ENCODE measurements at regions not wholly inside any gene's neighbourhood (a gene's known extent, or its start where the extent isn't known, plus 50 kb on each side); places are given as distances from the start of the nearest gene placed in this dataset.
A peak's percentile ranks its signal among the peaks of the same experiment; 100 is the strongest.

GRCh38 chr2:183925281-183925680, 673.0 kb upstream of the ZNF804A start:
- H3K18ac ChIP-seq (ENCODE audit: low read length) = no peak overlapping the region
- no peak overlapping the region for H2BK5ac ChIP-seq (ENCODE audit: low read length)
- H3K27me3 ChIP-seq (ENCODE audit: insufficient read depth, low read length, poor library complexity) = no peaks in the 10 kb centered on the region
- H2AK5ac ChIP-seq (ENCODE audit: low read length) = no peak overlapping the region
- no peaks in the 10 kb centered on the region for H3K36me3 ChIP-seq (ENCODE audit: control insufficient read depth, insufficient read depth, low read length)
- H4K5ac ChIP-seq (ENCODE audit: low read length) = no peak overlapping the region
- H3K4me2 ChIP-seq (ENCODE audit: low read length) = no peak overlapping the region
- no peaks in the 10 kb centered on the region for H3K79me1 ChIP-seq (ENCODE audit: low read length)
- H2BK120ac ChIP-seq (ENCODE audit: low read depth, low read length) = no peak overlapping the region
- H3K23ac ChIP-seq (ENCODE audit: low read length) = no peak overlapping the region
- no peak overlapping the region for H3K4ac ChIP-seq (ENCODE audit: low read depth, low read length)
- H2BK15ac ChIP-seq (replicated peaks; ENCODE audit: low read depth) = no peak overlapping the region
- no peaks in the 10 kb centered on the region for H3K4me1 ChIP-seq (ENCODE audit: control insufficient read depth, low read depth, low read length)
- no peak overlapping the region for H4K8ac ChIP-seq (ENCODE audit: low read depth, low read length)
- no CpG with 5 or more reads among the region's 1 CpG for WGBS (ENCODE audit: extremely low coverage, insufficient coverage, low lambda C conversion rate)
- H3K56ac ChIP-seq (ENCODE audit: low read length) = no peak overlapping the region
- no peak overlapping the region for H3K27ac ChIP-seq (ENCODE audit: low read depth, low read length)
- H3K9ac ChIP-seq (ENCODE audit: low read length) = no peak overlapping the region
- H3K4me3 ChIP-seq (ENCODE audit: low read length) = no peak overlapping the region
- H3K79me2 ChIP-seq (ENCODE audit: control insufficient read depth, insufficient read depth, low read length) = no peaks in the 10 kb centered on the region
- no peak for DNase-seq

GRCh38 chr2:183926433-183926832, 671.9 kb upstream of the ZNF804A start:
- Histone ChIP-seq H3K27me3 (ENCODE audit: insufficient read depth, low read length, poor library complexity) (no peaks in the 10 kb centered on the region), H3K18ac (ENCODE audit: low read length) (no peak overlapping the region)

GRCh38 chr2:183927406-183928325, 670.7 kb upstream of the ZNF804A start:
- DNase-seq = peak; percentile 13
- no peak overlapping the region for H2BK15ac ChIP-seq (replicated peaks; ENCODE audit: low read depth)
- no peaks in the 10 kb centered on the region for H3K27me3 ChIP-seq (ENCODE audit: insufficient read depth, low read length, poor library complexity)
- H3K36me3 ChIP-seq (ENCODE audit: control insufficient read depth, insufficient read depth, low read length) = no peaks in the 10 kb centered on the region
- H4K5ac ChIP-seq (ENCODE audit: low read length) = no peak overlapping the region
- H3K56ac ChIP-seq (ENCODE audit: low read length) = no peak overlapping the region
- no CpG with 5 or more reads among the region's 4 CpGs for WGBS (ENCODE audit: extremely low coverage, insufficient coverage, low lambda C conversion rate)
- H3K9ac ChIP-seq (ENCODE audit: low read length) = no peak overlapping the region
- H2AK5ac ChIP-seq (ENCODE audit: low read length) = no peak overlapping the region
- no peak overlapping the region for H2BK120ac ChIP-seq (ENCODE audit: low read depth, low read length)
- H3K79me2 ChIP-seq (ENCODE audit: control insufficient read depth, insufficient read depth, low read length) = no peaks in the 10 kb centered on the region
- H3K4me3 ChIP-seq (ENCODE audit: low read length) = no peak overlapping the region
- no peak overlapping the region for H3K23ac ChIP-seq (ENCODE audit: low read length)
- no peak overlapping the region for H2BK5ac ChIP-seq (ENCODE audit: low read length)
- no peak overlapping the region for H3K4me2 ChIP-seq (ENCODE audit: low read length)
- H4K8ac ChIP-seq (ENCODE audit: low read depth, low read length) = no peak overlapping the region
- H3K4ac ChIP-seq (ENCODE audit: low read depth, low read length) = no peak overlapping the region
- H3K18ac ChIP-seq (ENCODE audit: low read length) = no peak overlapping the region
- no peaks in the 10 kb centered on the region for H3K79me1 ChIP-seq (ENCODE audit: low read length)
- no peak overlapping the region for H3K27ac ChIP-seq (ENCODE audit: low read depth, low read length)
- H3K4me1 ChIP-seq (ENCODE audit: control insufficient read depth, low read depth, low read length) = no peaks in the 10 kb centered on the region

More at GRCh38 chr2:183926433-183926832, 671.9 kb upstream of the ZNF804A start:
- no peak overlapping the region for H3K9ac ChIP-seq (ENCODE audit: low read length)
- no peak overlapping the region for H3K4ac ChIP-seq (ENCODE audit: low read depth, low read length)
- WGBS (ENCODE audit: extremely low coverage, insufficient coverage, low lambda C conversion rate) = no CpG with 5 or more reads among the region's 1 CpG
- no peaks in the 10 kb centered on the region for H3K79me1 ChIP-seq (ENCODE audit: low read length)
- no peak overlapping the region for H2BK120ac ChIP-seq (ENCODE audit: low read depth, low read length)
- no peak overlapping the region for H3K4me2 ChIP-seq (ENCODE audit: low read length)
- H2AK5ac ChIP-seq (ENCODE audit: low read length) = no peak overlapping the region
- H2BK5ac ChIP-seq (ENCODE audit: low read length) = no peak overlapping the region
- no peaks in the 10 kb centered on the region for H3K79me2 ChIP-seq (ENCODE audit: control insufficient read depth, insufficient read depth, low read length)
- DNase-seq = no peak
- H4K5ac ChIP-seq (ENCODE audit: low read length) = no peak overlapping the region
- H3K27ac ChIP-seq (ENCODE audit: low read depth, low read length) = no peak overlapping the region
- H3K56ac ChIP-seq (ENCODE audit: low read length) = no peak overlapping the region
- H3K4me3 ChIP-seq (ENCODE audit: low read length) = no peak overlapping the region
- no peaks in the 10 kb centered on the region for H3K36me3 ChIP-seq (ENCODE audit: control insufficient read depth, insufficient read depth, low read length)
- H3K4me1 ChIP-seq (ENCODE audit: control insufficient read depth, low read depth, low read length) = no peaks in the 10 kb centered on the region
- no peak overlapping the region for H2BK15ac ChIP-seq (replicated peaks; ENCODE audit: low read depth)
- no peak overlapping the region for H3K23ac ChIP-seq (ENCODE audit: low read length)
- H4K8ac ChIP-seq (ENCODE audit: low read depth, low read length) = no peak overlapping the region

GRCh38 chr2:183935005-183935404, 663.3 kb upstream of the ZNF804A start:
- no peak overlapping the region for H4K5ac ChIP-seq (ENCODE audit: low read length)
- H2AK5ac ChIP-seq (ENCODE audit: low read length) = no peak overlapping the region

GRCh38 chr2:183937220-183937619, 661.1 kb upstream of the ZNF804A start:
- no peak overlapping the region for H3K27ac ChIP-seq (ENCODE audit: low read depth, low read length)
- H3K9ac ChIP-seq (ENCODE audit: low read length) = no peak overlapping the region
- H3K18ac ChIP-seq (ENCODE audit: low read length) = no peak overlapping the region
- no peak overlapping the region for H3K4me2 ChIP-seq (ENCODE audit: low read length)
- WGBS (ENCODE audit: extremely low coverage, insufficient coverage, low lambda C conversion rate) = no CpG with 5 or more reads among the region's 2 CpGs
- no peaks in the 10 kb centered on the region for H3K79me1 ChIP-seq (ENCODE audit: low read length)
- H2BK5ac ChIP-seq (ENCODE audit: low read length) = no peak overlapping the region
- no peak overlapping the region for H3K56ac ChIP-seq (ENCODE audit: low read length)
- no peak overlapping the region for H2BK15ac ChIP-seq (replicated peaks; ENCODE audit: low read depth)
- H4K5ac ChIP-seq (ENCODE audit: low read length) = no peak overlapping the region
- no peak overlapping the region for H2BK120ac ChIP-seq (ENCODE audit: low read depth, low read length)
- H2AK5ac ChIP-seq (ENCODE audit: low read length) = no peak overlapping the region
- H3K27me3 ChIP-seq (ENCODE audit: insufficient read depth, low read length, poor library complexity) = no peaks in the 10 kb centered on the region
- no peak overlapping the region for H3K4me3 ChIP-seq (ENCODE audit: low read length)
- no peak overlapping the region for H3K4ac ChIP-seq (ENCODE audit: low read depth, low read length)
- no peaks in the 10 kb centered on the region for H3K36me3 ChIP-seq (ENCODE audit: control insufficient read depth, insufficient read depth, low read length)
- H3K4me1 ChIP-seq (ENCODE audit: control insufficient read depth, low read depth, low read length) = no peaks in the 10 kb centered on the region
- H4K8ac ChIP-seq (ENCODE audit: low read depth, low read length) = no peak overlapping the region
- no peak overlapping the region for H3K23ac ChIP-seq (ENCODE audit: low read length)
- no peak for DNase-seq
- no peaks in the 10 kb centered on the region for H3K79me2 ChIP-seq (ENCODE audit: control insufficient read depth, insufficient read depth, low read length)

More at GRCh38 chr2:183935005-183935404, 663.3 kb upstream of the ZNF804A start:
- WGBS (ENCODE audit: extremely low coverage, insufficient coverage, low lambda C conversion rate) = no CpG with 5 or more reads among the region's 3 CpGs
- no peak overlapping the region for H3K23ac ChIP-seq (ENCODE audit: low read length)
- no peak overlapping the region for H2BK120ac ChIP-seq (ENCODE audit: low read depth, low read length)
- DNase-seq = no peak
- H2BK5ac ChIP-seq (ENCODE audit: low read length) = no peak overlapping the region
- no peak overlapping the region for H3K9ac ChIP-seq (ENCODE audit: low read length)
- H3K79me2 ChIP-seq (ENCODE audit: control insufficient read depth, insufficient read depth, low read length) = no peaks in the 10 kb centered on the region
- H2BK15ac ChIP-seq (replicated peaks; ENCODE audit: low read depth) = no peak overlapping the region
- no peak overlapping the region for H3K18ac ChIP-seq (ENCODE audit: low read length)
- no peaks in the 10 kb centered on the region for H3K27me3 ChIP-seq (ENCODE audit: insufficient read depth, low read length, poor library complexity)
- no peak overlapping the region for H4K8ac ChIP-seq (ENCODE audit: low read depth, low read length)
- H3K4ac ChIP-seq (ENCODE audit: low read depth, low read length) = no peak overlapping the region
- H3K36me3 ChIP-seq (ENCODE audit: control insufficient read depth, insufficient read depth, low read length) = no peaks in the 10 kb centered on the region
- no peaks in the 10 kb centered on the region for H3K79me1 ChIP-seq (ENCODE audit: low read length)
- no peak overlapping the region for H3K4me2 ChIP-seq (ENCODE audit: low read length)
- H3K56ac ChIP-seq (ENCODE audit: low read length) = no peak overlapping the region
- H3K4me3 ChIP-seq (ENCODE audit: low read length) = no peak overlapping the region
- no peaks in the 10 kb centered on the region for H3K4me1 ChIP-seq (ENCODE audit: control insufficient read depth, low read depth, low read length)
- no peak overlapping the region for H3K27ac ChIP-seq (ENCODE audit: low read depth, low read length)

- no peak overlapping the region for H2AK5ac ChIP-seq (ENCODE audit: low read length)
- DNase-seq = no peak
- no peaks in the 10 kb centered on the region for H3K4me1 ChIP-seq (ENCODE audit: control insufficient read depth, low read depth, low read length)
- no peak overlapping the region for H3K9ac ChIP-seq (ENCODE audit: low read length)
- H3K4me2 ChIP-seq (ENCODE audit: low read length) = no peak overlapping the region
- H3K23ac ChIP-seq (ENCODE audit: low read length) = no peak overlapping the region
- H3K27ac ChIP-seq (ENCODE audit: low read depth, low read length) = no peak overlapping the region
- no peaks in the 10 kb centered on the region for H3K79me2 ChIP-seq (ENCODE audit: control insufficient read depth, insufficient read depth, low read length)
- H3K36me3 ChIP-seq (ENCODE audit: control insufficient read depth, insufficient read depth, low read length) = no peaks in the 10 kb centered on the region
- no peak overlapping the region for H2BK15ac ChIP-seq (replicated peaks; ENCODE audit: low read depth)
- H2BK5ac ChIP-seq (ENCODE audit: low read length) = no peak overlapping the region
- H3K4me3 ChIP-seq (ENCODE audit: low read length) = no peak overlapping the region
- H3K18ac ChIP-seq (ENCODE audit: low read length) = no peak overlapping the region
- H3K4ac ChIP-seq (ENCODE audit: low read depth, low read length) = no peak overlapping the region
- H4K5ac ChIP-seq (ENCODE audit: low read length) = no peak overlapping the region
- H3K56ac ChIP-seq (ENCODE audit: low read length) = no peak overlapping the region
- H3K79me1 ChIP-seq (ENCODE audit: low read length) = no peaks in the 10 kb centered on the region
- H2BK120ac ChIP-seq (ENCODE audit: low read depth, low read length) = no peak overlapping the region
- no peaks in the 10 kb centered on the region for H3K27me3 ChIP-seq (ENCODE audit: insufficient read depth, low read length, poor library complexity)
- H4K8ac ChIP-seq (ENCODE audit: low read depth, low read length) = no peak overlapping the region
These were observed 652.1 kb upstream of the ZNF804A start for GRCh38 chr2:183946193-183946592.

Data from mesendoderm (in vitro differentiated cells).